H1 (cell line): ENCODE measurements at regions not wholly inside any gene's neighbourhood (a gene's known extent, or its start where the extent isn't known, plus 50 kb on each side); places are given as distances from the start of the nearest gene placed in this dataset.

Source experiments
- EGR1 ChIP-seq: IDR thresholded peaks from 2 replicates; pipeline ENCODE4 v1.6.1; 2011; ENCODE audit warnings: low read depth, low read length, borderline replicate concordance
- GABPA ChIP-seq: IDR thresholded peaks from 2 replicates; pipeline ENCODE4 v1.6.1; 2011; ENCODE audit warnings: mild to moderate bottlenecking, low read length, moderate library complexity, borderline replicate concordance; ENCODE audit not compliant: insufficient read depth
- HDAC2 ChIP-seq, 2 experiments: fragments of 300-600 bp in 1 of 2; sonication (generic) in 1 of 2; IDR thresholded peaks; 2 replicates each; pipeline ENCODE4 v1.6.1; 2011 to 2012; ENCODE audit warnings: low read depth in 2 of 2, low read length in 2 of 2, mild to moderate bottlenecking in 2 of 2, moderate library complexity in 2 of 2, borderline replicate concordance in 1 of 2, inconsistent platforms in 1 of 2
- POLR2A ChIP-seq, 2 experiments: IDR thresholded peaks; 1 replicate in 1 of 2; 2 replicates in 1 of 2; pipeline ENCODE4 v1.6.1; 2011; ENCODE audit warnings: low read depth in 2 of 2, low read length in 2 of 2, mild to moderate bottlenecking in 2 of 2; ENCODE audit errors: control extremely low read depth in 1 of 2
- RAD21 ChIP-seq, 2 experiments: IDR thresholded peaks in 1 of 2; conservative IDR thresholded peaks in 1 of 2; 2 replicates each; pipeline ENCODE4 v1.6.1; 2011; ENCODE audit warnings: low read depth in 2 of 2, low read length in 2 of 2, improper control_type of control experiment in 1 of 2, inconsistent platforms in 1 of 2, mild to moderate bottlenecking in 1 of 2, moderate library complexity in 1 of 2
- RBBP5 ChIP-seq: IDR thresholded peaks from 2 replicates; pipeline ENCODE4 v1.7.1; 2012; ENCODE audit warnings: low read depth, mild to moderate bottlenecking, inconsistent platforms, low read length, moderate library complexity, borderline replicate concordance
- TF ChIP-seq, protein P1 (sequence below), 3 experiments: IDR thresholded peaks; 1 replicate in 2 of 3; 2 replicates in 1 of 3; pipeline versions ENCODE4 v1.5.1 to v1.6.1; 2011; ENCODE audit warnings: low read length in 3 of 3, mild to moderate bottlenecking in 3 of 3, inconsistent platforms in 2 of 3, low read depth in 1 of 3, moderate library complexity in 1 of 3; ENCODE audit not compliant: insufficient read depth in 1 of 3; ENCODE audit errors: control extremely low read depth in 1 of 3

GRCh38 chr15:79213650-79214049, 68.9 kb upstream of the ANKRD34C start:
- TF ChIP-seq EGR1: no peak
- no peak for TF ChIP-seq GABPA
- TF ChIP-seq POLR2A (IDR thresholded peaks at IDR 0.05; ENCODE audit: control extremely low read depth in 1 of 2, low read depth in 2 of 2, low read length in 2 of 2): no peak
- no peak for TF ChIP-seq RAD21 (IDR thresholded peaks at IDR 0.05 in 1 of 2, conservative IDR thresholded peaks at IDR 0.05 in 1 of 2; ENCODE audit: low read depth in 2 of 2, low read length in 2 of 2)
- TF ChIP-seq, protein P1, sequence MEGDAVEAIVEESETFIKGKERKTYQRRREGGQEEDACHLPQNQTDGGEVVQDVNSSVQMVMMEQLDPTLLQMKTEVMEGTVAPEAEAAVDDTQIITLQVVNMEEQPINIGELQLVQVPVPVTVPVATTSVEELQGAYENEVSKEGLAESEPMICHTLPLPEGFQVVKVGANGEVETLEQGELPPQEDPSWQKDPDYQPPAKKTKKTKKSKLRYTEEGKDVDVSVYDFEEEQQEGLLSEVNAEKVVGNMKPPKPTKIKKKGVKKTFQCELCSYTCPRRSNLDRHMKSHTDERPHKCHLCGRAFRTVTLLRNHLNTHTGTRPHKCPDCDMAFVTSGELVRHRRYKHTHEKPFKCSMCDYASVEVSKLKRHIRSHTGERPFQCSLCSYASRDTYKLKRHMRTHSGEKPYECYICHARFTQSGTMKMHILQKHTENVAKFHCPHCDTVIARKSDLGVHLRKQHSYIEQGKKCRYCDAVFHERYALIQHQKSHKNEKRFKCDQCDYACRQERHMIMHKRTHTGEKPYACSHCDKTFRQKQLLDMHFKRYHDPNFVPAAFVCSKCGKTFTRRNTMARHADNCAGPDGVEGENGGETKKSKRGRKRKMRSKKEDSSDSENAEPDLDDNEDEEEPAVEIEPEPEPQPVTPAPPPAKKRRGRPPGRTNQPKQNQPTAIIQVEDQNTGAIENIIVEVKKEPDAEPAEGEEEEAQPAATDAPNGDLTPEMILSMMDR (IDR thresholded peaks at IDR 0.05; ENCODE audit: control extremely low read depth in 1 of 3, insufficient read depth in 1 of 3, low read depth in 1 of 3, low read length in 3 of 3): no peak
- TF ChIP-seq HDAC2 (IDR thresholded peaks at IDR 0.05; ENCODE audit: borderline replicate concordance in 1 of 2, low read depth in 2 of 2, low read length in 2 of 2): no peak
- TF ChIP-seq RBBP5: no peak
